HepG2 (cell line): ENCODE measurements at regions not wholly inside any gene's neighbourhood (a gene's known extent, or its start where the extent isn't known, plus 50 kb on each side); places are given as distances from the start of the nearest gene placed in this dataset.

ENCODE experiments used
- ATAC-seq: fragments of 200-7000 bp; cut with Tn5 transposase; 3 replicates; pipeline ENCODE4 v1.9.1; 2020; ENCODE audit warnings: mild to moderate bottlenecking, moderate library complexity
- BruUV-seq: library from RNA; stranded (reverse); fragments of 400-500 nt; replicated peaks from 2 replicates; lab custom pipeline; 2021; lab: Mats Ljungman, UMichigan
- CTCF ChIA-PET: fragments of 300-600 bp; formaldehyde crosslinking; extraction: SDS; loops from one replicate; lab custom pipeline; 2021; ENCODE audit warnings: low total read pairs, inconsistent platforms, low intra/inter-chr PET ratio; lab: Yijun Ruan, JAX
- POLR2A ChIA-PET: fragments of 350-600 bp; sonication (Branson Sonifier 250); formaldehyde crosslinking; loops from one replicate; lab custom pipeline; 2020; ENCODE audit warnings: antibody characterized with exemption, inconsistent platforms; lab: Yijun Ruan, JAX
- DNase-seq: peaks from one replicate; pipeline ENCODE4 v3.0.0-alpha.2; 2015; ENCODE audit warnings: low spot score
- FAIRE-seq: peaks from 3 replicates; lab custom pipeline; 2011; peaks lifted over from hg19 to GRCh38; lab: Jason Lieb, UNC
- H2AFZ ChIP-seq: one replicate; pipeline ENCODE4 v1.6.1; 2011; ENCODE audit warnings: low read length, inconsistent platforms
- H3K27ac ChIP-seq: fragments of 300-600 bp; 3 replicates; pipeline ENCODE4 v1.8.0; 2011; ENCODE audit warnings: mixed run types, mild to moderate bottlenecking, mixed read lengths, low read length, inconsistent platforms; ENCODE audit not compliant: insufficient read depth; ENCODE audit errors: extremely low read length
- H3K27me3 ChIP-seq, 2 experiments: fragments of 200-600 bp in 1 of 2; 2 replicates in 1 of 2; 3 replicates in 1 of 2; pipeline versions ENCODE4 v1.6.0 to v1.8.0; 2011; ENCODE audit warnings: low read length in 2 of 2, mild to moderate bottlenecking in 2 of 2, moderate library complexity in 2 of 2, inconsistent platforms in 1 of 2; ENCODE audit not compliant: insufficient read depth in 2 of 2, control insufficient read depth in 1 of 2
- H3K36me3 ChIP-seq, 2 experiments: fragments of 200-600 bp in 1 of 2; replicated peaks in 1 of 2; 2 replicates in 1 of 2; 3 replicates in 1 of 2; pipeline versions ENCODE4 v1.5.1 to v1.8.0; 2011; ENCODE audit warnings: low read length in 2 of 2, inconsistent platforms in 1 of 2; ENCODE audit not compliant: insufficient read depth in 2 of 2, control insufficient read depth in 1 of 2
- H3K4me1 ChIP-seq: 2 replicates; pipeline ENCODE4 v1.5.1; 2012; ENCODE audit warnings: low read length, inconsistent platforms; ENCODE audit not compliant: insufficient read depth
- H3K4me2 ChIP-seq: 2 replicates; pipeline ENCODE4 v1.6.0; 2011; ENCODE audit warnings: low read depth, low read length, inconsistent platforms
- H3K4me3 ChIP-seq, 3 experiments: fragments of 200-600 bp in 1 of 3; sonication (generic), shearing (Covaris generic) in 1 of 3; replicated peaks in 1 of 3; 2 replicates each; pipeline ENCODE4 v1.5.1; 2011 to 2016; ENCODE audit warnings: low read length in 3 of 3, inconsistent platforms in 2 of 3, low read depth in 2 of 3, mild to moderate bottlenecking in 2 of 3, control low read depth in 1 of 3, mixed read lengths in 1 of 3; ENCODE audit not compliant: insufficient read depth in 1 of 3
- H3K79me2 ChIP-seq: one replicate; pipeline ENCODE4 v1.6.1; 2011; ENCODE audit warnings: low read length, inconsistent platforms; ENCODE audit not compliant: insufficient read depth
- H3K9ac ChIP-seq: 2 replicates; pipeline ENCODE4 v1.6.0; 2011; ENCODE audit warnings: mild to moderate bottlenecking, low read depth, low read length, inconsistent platforms; ENCODE audit not compliant: insufficient read depth
- H3K9me3 ChIP-seq: 2 replicates; pipeline ENCODE4 v1.5.1; 2012; ENCODE audit warnings: mild to moderate bottlenecking, low read length
- H4K20me1 ChIP-seq: 2 replicates; pipeline ENCODE4 v1.6.0; 2011; ENCODE audit warnings: inconsistent platforms, mild to moderate bottlenecking, low read length, moderate library complexity; ENCODE audit not compliant: insufficient read depth
- CBX2 ChIP-seq, 2 experiments: fragments of 200-600 bp in 1 of 2; sonication (generic); formaldehyde crosslinking in 1 of 2; IDR thresholded peaks; 2 replicates each; pipeline versions ENCODE4 v1.7.0 to v1.8.1; 2018 to 2022; ENCODE audit warnings: low read depth in 2 of 2, low read length in 1 of 2, mild to moderate bottlenecking in 1 of 2, missing genetic modification reagents in 1 of 2
- CENPT ChIP-seq: sonication (generic); formaldehyde crosslinking; IDR thresholded peaks from 2 replicates; pipeline ENCODE4 v1.8.0; 2022; ENCODE audit warnings: low read depth, mild to moderate bottlenecking, moderate library complexity, missing genetic modification reagents
- ETV5 ChIP-seq: IDR thresholded peaks from 2 replicates; pipeline ENCODE4 v1.6.1; 2018; ENCODE audit warnings: missing biosample characterization, missing genetic modification reagents, inconsistent platforms, borderline replicate concordance
- MEIS1 ChIP-seq: sonication (generic); formaldehyde crosslinking; IDR thresholded peaks from 2 replicates; pipeline ENCODE4 v1.9.0; 2021; ENCODE audit warnings: mild to moderate bottlenecking, missing genetic modification reagents, moderate library complexity, borderline replicate concordance
- MIER3 ChIP-seq: IDR thresholded peaks from 2 replicates; pipeline ENCODE4 v1.6.1; 2016; ENCODE audit warnings: missing compliant biosample characterization, borderline replicate concordance
- NFKB2 ChIP-seq: sonication (generic); formaldehyde crosslinking; IDR thresholded peaks from 2 replicates; pipeline ENCODE4 v1.4.0; 2020; ENCODE audit warnings: missing genetic modification reagents, borderline replicate concordance
- SAP130 ChIP-seq: IDR thresholded peaks from 2 replicates; pipeline ENCODE4 v1.6.1; 2016; ENCODE audit warnings: low read depth
- SP2 ChIP-seq: sonication (generic); formaldehyde crosslinking; IDR thresholded peaks from 2 replicates; pipeline ENCODE4 v1.5.1; 2020; ENCODE audit warnings: mild to moderate bottlenecking, missing genetic modification reagents
- TARDBP ChIP-seq: sonication (generic); formaldehyde crosslinking; IDR thresholded peaks from 2 replicates; pipeline ENCODE4 v1.8.0; 2022; ENCODE audit warnings: mild to moderate bottlenecking, missing genetic modification reagents
- TOPORS ChIP-seq: sonication (generic); formaldehyde crosslinking; IDR thresholded peaks from 2 replicates; pipeline ENCODE4 v1.8.0; 2023; ENCODE audit warnings: mild to moderate bottlenecking, missing genetic modification reagents
- ZNF34 ChIP-seq: sonication (generic); formaldehyde crosslinking; IDR thresholded peaks from 2 replicates; pipeline ENCODE4 v1.4.0; 2020; ENCODE audit warnings: mild to moderate bottlenecking, missing genetic modification reagents, borderline replicate concordance
- ZNF451 ChIP-seq: sonication (generic); formaldehyde crosslinking; IDR thresholded peaks from 2 replicates; pipeline ENCODE4 v1.5.0; 2020; ENCODE audit warnings: mild to moderate bottlenecking, missing genetic modification reagents
- ZNF557 ChIP-seq: sonication (generic); formaldehyde crosslinking; IDR thresholded peaks from 2 replicates; pipeline ENCODE4 v1.4.0; 2020; ENCODE audit warnings: missing genetic modification reagents
- ZNF563 ChIP-seq: sonication (generic); formaldehyde crosslinking; IDR thresholded peaks from 2 replicates; pipeline ENCODE4 v1.8.0; 2022; ENCODE audit warnings: mild to moderate bottlenecking, moderate library complexity, missing genetic modification reagents
- ZSCAN22 ChIP-seq: sonication (generic); formaldehyde crosslinking; IDR thresholded peaks from 2 replicates; pipeline ENCODE4 v1.4.0; 2020; ENCODE audit warnings: mild to moderate bottlenecking, missing genetic modification reagents
- ZSCAN25 ChIP-seq: sonication (generic); formaldehyde crosslinking; IDR thresholded peaks from 2 replicates; pipeline ENCODE4 v1.8.0; 2022; ENCODE audit warnings: mild to moderate bottlenecking, missing genetic modification reagents
- WGBS: methylation state at CpG from one replicate; pipeline ENCODE4 v1.1.6; 2017; ENCODE audit warnings: low lambda C conversion rate; 5-methylcytosine and 5-hydroxymethylcytosine counted together
- in situ Hi-C: cut with HindIII; loops from 2 replicates; pipeline ENCODE4 v1.10.0; 2017; ENCODE audit warnings: low pct_unique_long_range_greater_than_20kb; ENCODE audit not compliant: extremely low pct_ligation_motif_present
- intact Hi-C: fragments of 100-400 bp; cut with micrococcal nuclease; formaldehyde crosslinking; loops from one replicate; pipeline ENCODE4 v1.10.0; 2022; ENCODE audit not compliant: unreplicated experiment
- TF ChIP-seq, protein P1 (sequence below): sonication (generic); formaldehyde crosslinking; IDR thresholded peaks from 2 replicates; pipeline ENCODE4 v1.5.1; 2020; ENCODE audit warnings: missing genetic modification reagents, mild to moderate bottlenecking, borderline replicate concordance
- TF ChIP-seq, protein P2 (sequence below): sonication (generic); formaldehyde crosslinking; IDR thresholded peaks from 2 replicates; pipeline ENCODE4 v1.5.0; 2020; ENCODE audit warnings: mild to moderate bottlenecking, low read depth, missing genetic modification reagents, borderline replicate concordance
- TF ChIP-seq, protein P3 (sequence below): sonication (generic); formaldehyde crosslinking; IDR thresholded peaks from 2 replicates; pipeline ENCODE4 v1.8.0; 2022; ENCODE audit warnings: mild to moderate bottlenecking, missing genetic modification reagents, borderline replicate concordance
- TF ChIP-seq, protein P4 (sequence below): sonication (generic); formaldehyde crosslinking; IDR thresholded peaks from 2 replicates; pipeline ENCODE4 v1.9.0; 2022; ENCODE audit warnings: missing genetic modification reagents, mild to moderate bottlenecking, borderline replicate concordance

DNA sequence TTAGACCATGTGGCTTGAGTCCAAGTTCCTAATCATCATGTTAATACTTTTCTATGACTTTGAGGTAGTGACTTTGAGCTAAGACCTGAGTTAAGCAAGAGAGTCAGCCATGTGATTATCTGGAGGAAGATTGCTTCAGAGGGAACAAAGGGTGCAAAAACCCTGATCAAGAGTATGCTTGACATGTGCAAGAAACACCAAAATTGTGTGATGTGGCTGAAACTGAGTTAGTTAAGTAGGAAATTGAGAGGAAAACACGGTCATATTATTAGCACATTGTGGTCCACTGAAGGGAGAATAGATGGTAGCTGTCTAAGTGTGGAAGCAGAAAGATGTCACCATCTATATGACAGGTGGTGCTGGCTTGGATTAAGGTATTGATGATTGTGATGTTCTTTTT lies 130.4 kb upstream of the MON1B start:
- H3K27me3 ChIP-seq: no peaks in the 10 kb centered on the region
- no peaks in the 10 kb centered on the region for H3K4me1 ChIP-seq
- no peaks in the 10 kb centered on the region for H3K36me3 ChIP-seq
- H3K9ac ChIP-seq: no peak overlapping the region
- TF ChIP-seq TOPORS (CRISPR knock-in tag) (no peak), SAP130 (CRISPR knock-in tag) (no peak), ZSCAN25 (CRISPR knock-in tag) (no peak), MIER3 (no peak), ZSCAN22 (CRISPR knock-in tag) (no peak), ZNF34 (CRISPR knock-in tag) (no peak), ZNF563 (CRISPR knock-in tag) (no peak), ZNF451 (no peak), SP2 (no peak), CENPT (no peak), TARDBP (CRISPR knock-in tag) (no peak), ETV5 (CRISPR knock-in tag) (no peak), CBX2 (IDR thresholded peaks at IDR 0.05; ENCODE audit: low read depth, low read length) (no peak), CBX2 (CRISPR knock-in tag; IDR thresholded peaks at IDR 0.05; ENCODE audit: low read depth) (no peak), NFKB2 (CRISPR knock-in tag) (no peak), ZNF557 (CRISPR knock-in tag) (no peak), MEIS1 (CRISPR knock-in tag) (no peak)
- TF ChIP-seq, protein P1, sequence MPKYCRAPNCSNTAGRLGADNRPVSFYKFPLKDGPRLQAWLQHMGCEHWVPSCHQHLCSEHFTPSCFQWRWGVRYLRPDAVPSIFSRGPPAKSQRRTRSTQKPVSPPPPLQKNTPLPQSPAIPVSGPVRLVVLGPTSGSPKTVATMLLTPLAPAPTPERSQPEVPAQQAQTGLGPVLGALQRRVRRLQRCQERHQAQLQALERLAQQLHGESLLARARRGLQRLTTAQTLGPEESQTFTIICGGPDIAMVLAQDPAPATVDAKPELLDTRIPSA (CRISPR knock-in tag): no peak
- TF ChIP-seq, protein P2, sequence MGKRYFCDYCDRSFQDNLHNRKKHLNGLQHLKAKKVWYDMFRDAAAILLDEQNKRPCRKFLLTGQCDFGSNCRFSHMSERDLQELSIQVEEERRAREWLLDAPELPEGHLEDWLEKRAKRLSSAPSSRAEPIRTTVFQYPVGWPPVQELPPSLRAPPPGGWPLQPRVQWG: no peak
- TF ChIP-seq, protein P3, sequence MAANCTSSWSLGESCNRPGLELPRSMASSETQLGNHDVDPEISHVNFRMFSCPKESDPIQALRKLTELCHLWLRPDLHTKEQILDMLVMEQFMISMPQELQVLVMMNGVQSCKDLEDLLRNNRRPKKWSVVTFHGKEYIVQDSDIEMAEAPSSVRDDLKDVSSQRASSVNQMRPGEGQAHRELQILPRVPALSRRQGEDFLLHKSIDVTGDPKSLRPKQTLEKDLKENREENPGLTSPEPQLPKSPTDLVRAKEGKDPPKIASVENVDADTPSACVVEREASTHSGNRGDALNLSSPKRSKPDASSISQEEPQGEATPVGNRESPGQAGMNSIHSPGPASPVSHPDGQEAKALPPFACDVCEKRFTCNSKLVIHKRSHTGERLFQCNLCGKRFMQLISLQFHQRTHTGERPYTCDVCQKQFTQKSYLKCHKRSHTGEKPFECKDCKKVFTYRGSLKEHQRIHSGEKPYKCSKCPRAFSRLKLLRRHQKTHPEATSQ (CRISPR knock-in tag): no peak
- TF ChIP-seq, protein P4, sequence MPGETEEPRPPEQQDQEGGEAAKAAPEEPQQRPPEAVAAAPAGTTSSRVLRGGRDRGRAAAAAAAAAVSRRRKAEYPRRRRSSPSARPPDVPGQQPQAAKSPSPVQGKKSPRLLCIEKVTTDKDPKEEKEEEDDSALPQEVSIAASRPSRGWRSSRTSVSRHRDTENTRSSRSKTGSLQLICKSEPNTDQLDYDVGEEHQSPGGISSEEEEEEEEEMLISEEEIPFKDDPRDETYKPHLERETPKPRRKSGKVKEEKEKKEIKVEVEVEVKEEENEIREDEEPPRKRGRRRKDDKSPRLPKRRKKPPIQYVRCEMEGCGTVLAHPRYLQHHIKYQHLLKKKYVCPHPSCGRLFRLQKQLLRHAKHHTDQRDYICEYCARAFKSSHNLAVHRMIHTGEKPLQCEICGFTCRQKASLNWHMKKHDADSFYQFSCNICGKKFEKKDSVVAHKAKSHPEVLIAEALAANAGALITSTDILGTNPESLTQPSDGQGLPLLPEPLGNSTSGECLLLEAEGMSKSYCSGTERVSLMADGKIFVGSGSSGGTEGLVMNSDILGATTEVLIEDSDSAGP (CRISPR knock-in tag): no peak
- H2AFZ ChIP-seq: no peak overlapping the region
- CTCF ChIA-PET: no interaction called here
- H3K4me3 ChIP-seq: no peak overlapping the region
- no peak overlapping the region for H3K4me2 ChIP-seq
- no peaks in the 10 kb centered on the region for H3K9me3 ChIP-seq
- no peaks in the 10 kb centered on the region for H3K79me2 ChIP-seq
- intact Hi-C loops (no loop called here), in situ Hi-C loops (no loop called here)
- no peak for DNase-seq
- 3% methylated on average over 1 of the region's 1 CpG for WGBS
- no peak for ATAC-seq
- no peak overlapping the region for H3K27ac ChIP-seq
- POLR2A ChIA-PET: no interaction called here
- FAIRE-seq: no peak
- BruUV-seq: no TSS peak
- no peaks in the 10 kb centered on the region for H4K20me1 ChIP-seq
